ENCODE measurements at regions not wholly inside any gene's neighbourhood (a gene's known extent, or its start where the extent isn't known, plus 50 kb on each side); places are given as distances from the start of the nearest gene placed in this dataset.

DNA sequence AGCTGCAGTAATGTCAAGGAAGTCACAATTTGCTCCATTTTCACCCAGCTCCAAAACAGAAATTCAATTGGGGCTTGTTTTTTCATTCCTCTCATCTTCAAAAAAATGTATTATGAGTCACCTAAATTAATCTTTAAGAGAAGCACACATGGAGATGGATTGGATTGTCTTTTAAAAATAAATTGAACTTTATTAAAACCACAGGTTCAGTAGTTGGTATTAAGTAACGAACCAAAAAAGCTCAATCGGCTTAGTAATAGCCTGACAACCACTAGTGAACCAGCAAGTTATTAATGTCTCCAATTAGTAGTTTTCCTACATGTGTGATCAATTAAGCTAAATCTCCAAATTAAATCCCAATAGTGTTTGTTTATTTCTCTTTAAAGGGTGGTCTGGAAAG lies 283.5 kb upstream of the GIMD1 start:
- no peak for TF ChIP-seq GATA2 (IDR thresholded peaks at IDR 0.05; ENCODE audit: insufficient read depth, insufficient read length, low read depth, low read length)
- TF ChIP-seq, protein P1, sequence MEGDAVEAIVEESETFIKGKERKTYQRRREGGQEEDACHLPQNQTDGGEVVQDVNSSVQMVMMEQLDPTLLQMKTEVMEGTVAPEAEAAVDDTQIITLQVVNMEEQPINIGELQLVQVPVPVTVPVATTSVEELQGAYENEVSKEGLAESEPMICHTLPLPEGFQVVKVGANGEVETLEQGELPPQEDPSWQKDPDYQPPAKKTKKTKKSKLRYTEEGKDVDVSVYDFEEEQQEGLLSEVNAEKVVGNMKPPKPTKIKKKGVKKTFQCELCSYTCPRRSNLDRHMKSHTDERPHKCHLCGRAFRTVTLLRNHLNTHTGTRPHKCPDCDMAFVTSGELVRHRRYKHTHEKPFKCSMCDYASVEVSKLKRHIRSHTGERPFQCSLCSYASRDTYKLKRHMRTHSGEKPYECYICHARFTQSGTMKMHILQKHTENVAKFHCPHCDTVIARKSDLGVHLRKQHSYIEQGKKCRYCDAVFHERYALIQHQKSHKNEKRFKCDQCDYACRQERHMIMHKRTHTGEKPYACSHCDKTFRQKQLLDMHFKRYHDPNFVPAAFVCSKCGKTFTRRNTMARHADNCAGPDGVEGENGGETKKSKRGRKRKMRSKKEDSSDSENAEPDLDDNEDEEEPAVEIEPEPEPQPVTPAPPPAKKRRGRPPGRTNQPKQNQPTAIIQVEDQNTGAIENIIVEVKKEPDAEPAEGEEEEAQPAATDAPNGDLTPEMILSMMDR (IDR thresholded peaks at IDR 0.05; ENCODE audit: extremely low read depth in 1 of 2, insufficient read depth in 1 of 2, low read depth in 1 of 2, low read length in 2 of 2), result no peak
- no peak overlapping the region for H3K4me3 ChIP-seq (replicated peaks in 1 of 3; ENCODE audit: insufficient read depth in 1 of 3, low read depth in 1 of 3, low read length in 3 of 3)
- no peak overlapping the region for H3K27ac ChIP-seq (ENCODE audit: insufficient read depth, low read depth, low read length)
- H3K4me1 ChIP-seq (ENCODE audit: control insufficient read depth, extremely low read depth, insufficient read depth, low read length), result no peaks in the 10 kb centered on the region
- DNase-seq (ENCODE audit: low read depth, low spot score) (no peak), FAIRE-seq (no peak)
- no peaks in the 10 kb centered on the region for H4K20me1 ChIP-seq (replicated peaks; ENCODE audit: control insufficient read depth, extremely low read depth, insufficient read depth, low read length)
- ChIA-PET POLR2A (no interaction called here), CTCF (interaction anchor here (0.7 to 1.8 kb wide), 2 partner anchors 9 to 38 kb away, joined by 3 to 4 read pairs; no protein-coding TSS in a partner anchor)
- no peaks in the 10 kb centered on the region for H3K36me3 ChIP-seq (ENCODE audit: control insufficient read depth in 2 of 2, extremely low read depth in 1 of 2, insufficient read depth in 2 of 2, low read length in 2 of 2)
- BruUV-seq (replicated peaks), result no TSS peak
- no peak overlapping the region for H3K9ac ChIP-seq (replicated peaks; ENCODE audit: extremely low read depth, insufficient read depth, low read length)
- H3K79me2 ChIP-seq (ENCODE audit: control insufficient read depth, insufficient read depth, low read length), result no peaks in the 10 kb centered on the region
- H3K27me3 ChIP-seq (ENCODE audit: control insufficient read depth in 2 of 2, insufficient read depth in 2 of 2, low read length in 2 of 2), result no peaks in the 10 kb centered on the region
- intact Hi-C loops (cut with micrococcal nuclease), result no loop called here
- no peaks in the 10 kb centered on the region for H3K9me1 ChIP-seq (replicated peaks; ENCODE audit: control insufficient read depth, extremely low read depth, insufficient read depth, low read length)
- H3K4me2 ChIP-seq (ENCODE audit: insufficient read depth, low read length), result no peak overlapping the region
- dilution Hi-C loops (cut with MboI; ENCODE audit: extremely low pct_ligation_motif_present, low sequenced_read_pairs), result no loop called here
- no peak overlapping the region for H2AFZ ChIP-seq (ENCODE audit: low read depth, low read length)
- H3K9me3 ChIP-seq (replicated peaks; ENCODE audit: control insufficient read depth, insufficient read depth, low read length), result no peaks in the 10 kb centered on the region

DNA sequence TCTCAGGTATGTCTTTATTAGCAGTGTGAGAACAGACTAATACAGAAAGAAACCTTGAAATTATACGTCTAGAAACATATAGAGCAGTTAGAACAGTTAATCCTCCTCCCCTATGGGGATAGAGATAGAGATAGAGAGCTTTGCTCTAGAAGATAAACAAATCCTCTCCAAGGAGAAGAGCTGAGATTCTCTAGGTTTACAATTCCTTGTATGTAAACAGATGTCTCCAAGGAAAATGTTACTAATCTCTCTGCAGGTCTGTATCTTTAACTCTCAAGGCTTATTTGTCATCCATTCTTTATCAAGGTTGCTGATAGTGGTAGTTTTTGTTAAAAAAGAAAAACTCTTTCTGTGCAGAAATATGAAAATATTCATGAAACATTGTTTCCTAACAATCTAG lies 282.1 kb upstream of the GIMD1 start:
- Histone ChIP-seq H3K27me3 (ENCODE audit: control insufficient read depth in 2 of 2, insufficient read depth in 2 of 2, low read length in 2 of 2) (no peaks in the 10 kb centered on the region), H3K4me2 (ENCODE audit: insufficient read depth, low read length) (no peak overlapping the region), H3K36me3 (ENCODE audit: control insufficient read depth in 2 of 2, extremely low read depth in 1 of 2, insufficient read depth in 2 of 2, low read length in 2 of 2) (no peaks in the 10 kb centered on the region), H3K79me2 (ENCODE audit: control insufficient read depth, insufficient read depth, low read length) (no peaks in the 10 kb centered on the region), H4K20me1 (replicated peaks; ENCODE audit: control insufficient read depth, extremely low read depth, insufficient read depth, low read length) (no peaks in the 10 kb centered on the region), H2AFZ (ENCODE audit: low read depth, low read length) (no peak overlapping the region), H3K9me3 (replicated peaks; ENCODE audit: control insufficient read depth, insufficient read depth, low read length) (no peaks in the 10 kb centered on the region), H3K4me3 (replicated peaks in 1 of 3; ENCODE audit: insufficient read depth in 1 of 3, low read depth in 1 of 3, low read length in 3 of 3) (no peak overlapping the region), H3K9ac (replicated peaks; ENCODE audit: extremely low read depth, insufficient read depth, low read length) (no peak overlapping the region), H3K9me1 (replicated peaks; ENCODE audit: control insufficient read depth, extremely low read depth, insufficient read depth, low read length) (no peaks in the 10 kb centered on the region), H3K4me1 (ENCODE audit: control insufficient read depth, extremely low read depth, insufficient read depth, low read length) (no peaks in the 10 kb centered on the region), H3K27ac (ENCODE audit: insufficient read depth, low read depth, low read length) (no peak overlapping the region)
- CTCF ChIA-PET, result no interaction called here
- DNase-seq (ENCODE audit: low read depth, low spot score), result no peak
- BruUV-seq (replicated peaks), result no TSS peak
- POLR2A ChIA-PET, result no interaction called here
- dilution Hi-C loops (cut with MboI; ENCODE audit: extremely low pct_ligation_motif_present, low sequenced_read_pairs), result no loop called here
- intact Hi-C loops (cut with micrococcal nuclease), result no loop called here
- TF ChIP-seq POLR2A (IDR thresholded peaks at IDR 0.05; ENCODE audit: low read depth, low read length) (no peak), GATA2 (IDR thresholded peaks at IDR 0.05; ENCODE audit: insufficient read depth, insufficient read length, low read depth, low read length) (no peak), JUN (IDR thresholded peaks at IDR 0.05; ENCODE audit: borderline replicate concordance, insufficient read depth, insufficient read length, low read depth) (no peak), POLR2AphosphoS5 (IDR thresholded peaks at IDR 0.05; ENCODE audit: insufficient read depth, low read depth, low read length) (no peak), FOS (IDR thresholded peaks at IDR 0.05; ENCODE audit: borderline replicate concordance, insufficient read depth, low read length) (no peak), MYC (IDR thresholded peaks at IDR 0.05; ENCODE audit: low read depth, low read length) (no peak), EZH2 (IDR thresholded peaks at IDR 0.05; ENCODE audit: borderline replicate concordance, low read depth, low read length, severe bottlenecking) (no peak)
- TF ChIP-seq, protein P2, sequence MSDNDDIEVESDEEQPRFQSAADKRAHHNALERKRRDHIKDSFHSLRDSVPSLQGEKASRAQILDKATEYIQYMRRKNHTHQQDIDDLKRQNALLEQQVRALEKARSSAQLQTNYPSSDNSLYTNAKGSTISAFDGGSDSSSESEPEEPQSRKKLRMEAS (IDR thresholded peaks at IDR 0.05; ENCODE audit: insufficient read depth, insufficient read length), result no peak
- TF ChIP-seq, protein P1 (IDR thresholded peaks at IDR 0.05; ENCODE audit: extremely low read depth in 1 of 2, insufficient read depth in 1 of 2, low read depth in 1 of 2, low read length in 2 of 2), result no peak
- no peak for FAIRE-seq

All from endothelial cell of umbilical vein (primary cell).